ENCODE measurements at regions not wholly inside any gene's neighbourhood (a gene's known extent, or its start where the extent isn't known, plus 50 kb on each side); places are given as distances from the start of the nearest gene placed in this dataset.

DNA sequence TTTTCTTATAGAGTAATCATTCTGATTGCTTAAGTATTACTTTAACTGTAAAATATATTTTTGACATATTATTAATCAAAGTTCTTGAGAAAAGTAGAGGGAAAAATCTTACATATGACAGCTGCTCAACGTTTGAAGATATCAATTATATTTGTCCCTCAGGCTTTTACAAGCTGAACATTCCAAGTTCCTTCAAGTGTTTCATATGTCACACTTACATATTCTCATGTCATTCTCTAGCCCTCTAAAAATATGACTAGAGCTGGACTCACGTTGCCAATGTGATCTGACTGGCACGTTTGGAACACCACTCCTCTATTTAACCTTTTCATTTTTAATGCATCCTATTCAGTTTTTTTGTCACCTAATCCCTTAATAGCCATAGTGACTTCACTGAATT is 492.9 kb downstream of the PCDH18 start:
- DNase-seq: no peak

DNA sequence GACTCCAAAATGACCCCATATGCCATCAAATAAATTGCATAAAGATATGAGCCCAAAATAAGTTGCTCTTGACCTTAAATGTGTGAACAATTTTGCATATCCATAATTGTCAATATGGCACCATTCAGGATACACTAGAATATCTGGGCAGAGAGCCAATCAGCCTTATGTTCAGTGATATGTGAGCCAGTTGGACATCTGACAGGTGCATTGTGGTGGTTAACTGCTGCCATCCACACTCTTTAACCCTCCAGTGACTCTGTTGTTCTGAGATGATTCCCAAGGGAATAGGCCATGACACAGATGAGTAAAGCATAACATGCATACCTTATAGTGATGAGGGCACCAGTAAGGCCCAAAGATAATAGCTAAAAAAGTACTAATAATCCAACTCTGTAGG is 500.1 kb downstream of the PCDH18 start:
- DNase-seq: peak; percentile 88

DNA sequence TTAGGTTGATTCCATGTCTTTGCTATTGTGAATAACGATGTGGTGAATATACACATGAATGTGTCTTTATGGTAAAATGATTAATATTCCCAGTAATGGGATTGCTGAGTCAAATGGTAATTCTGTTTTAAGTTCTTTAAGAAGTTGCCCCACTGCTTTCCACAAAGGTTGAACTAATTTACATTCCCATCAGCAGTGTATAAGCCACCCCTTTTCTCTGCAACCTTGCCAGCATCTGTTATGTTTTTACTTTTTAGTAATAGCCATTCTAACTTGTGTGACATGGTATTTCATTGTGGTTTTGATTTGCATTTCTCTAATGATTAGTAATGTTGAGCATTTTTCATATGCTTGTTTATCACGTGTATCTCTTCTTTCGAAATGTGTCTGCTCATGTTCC is 503.3 kb downstream of the PCDH18 start:
- DNase-seq: no peak

DNA sequence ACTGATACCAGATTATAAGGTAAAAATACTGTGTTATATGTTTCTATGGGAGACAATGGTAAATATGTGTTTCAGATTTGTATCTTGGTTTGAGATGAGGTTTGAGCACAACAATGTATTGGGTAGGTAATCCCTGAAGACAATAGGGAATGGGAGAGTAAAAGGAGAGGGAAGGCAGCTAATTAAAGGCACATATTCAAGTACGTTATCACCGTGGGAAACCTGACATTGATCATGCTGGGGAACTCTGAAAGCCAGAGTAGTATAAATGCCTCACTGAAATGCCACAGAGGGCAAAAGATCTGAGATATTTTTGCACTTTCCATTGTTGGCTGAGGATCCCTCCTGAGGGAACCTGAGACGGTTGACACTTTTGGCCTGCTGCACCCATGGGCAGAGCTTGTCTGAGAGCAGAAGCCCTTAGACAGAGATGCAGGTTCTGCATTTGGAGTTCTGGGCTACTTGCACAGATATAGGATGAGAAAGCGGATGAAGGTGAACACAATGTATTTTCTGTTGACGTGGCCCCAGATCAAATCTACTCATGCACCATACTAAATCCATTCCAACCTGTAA is 506.7 kb downstream of the PCDH18 start:
- no peak for DNase-seq

DNA sequence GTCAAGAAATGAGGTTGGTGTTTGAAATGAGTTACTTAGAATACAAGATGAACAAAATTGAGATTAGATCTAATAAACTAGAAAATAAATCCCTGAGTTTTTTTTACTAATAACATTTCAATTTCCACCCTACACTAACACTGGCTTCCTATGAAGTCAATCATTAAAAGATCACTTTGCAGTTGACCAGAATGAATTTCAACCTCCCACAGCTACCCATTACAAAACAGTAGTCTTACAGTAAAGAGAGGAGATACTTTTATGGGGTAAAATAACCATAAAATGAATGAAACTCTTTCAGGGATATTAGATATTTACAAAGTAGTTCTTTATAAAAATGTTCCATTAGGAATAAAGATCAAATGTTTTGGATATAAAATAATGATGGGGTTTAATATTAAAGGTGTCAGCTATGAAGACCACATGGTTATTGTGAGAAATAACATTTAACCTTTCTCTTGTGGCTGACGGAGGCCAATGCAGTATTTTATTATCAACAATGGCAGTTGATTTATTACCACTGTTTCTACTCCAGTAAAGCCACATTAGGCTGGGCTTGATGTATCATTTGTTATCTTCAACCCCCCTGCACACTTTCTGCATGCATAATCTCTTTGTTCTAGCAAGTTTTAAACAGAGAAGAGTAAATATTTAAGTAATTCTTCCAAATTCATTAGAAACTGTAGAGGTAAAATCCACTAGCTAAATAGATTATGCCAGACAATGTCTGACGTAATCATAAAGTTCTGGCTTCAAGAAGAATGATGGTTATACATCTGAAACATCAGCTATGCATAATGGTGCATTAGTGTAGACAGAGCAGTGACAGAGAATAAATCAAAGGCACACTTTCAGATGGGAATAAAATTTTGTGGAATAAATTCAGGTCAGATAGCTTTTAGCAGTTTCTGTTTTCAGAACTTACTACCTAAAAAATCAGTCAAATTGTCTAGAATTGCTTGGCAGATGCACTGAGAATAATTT is 516.6 kb downstream of the PCDH18 start:
- no peak for DNase-seq

DNA sequence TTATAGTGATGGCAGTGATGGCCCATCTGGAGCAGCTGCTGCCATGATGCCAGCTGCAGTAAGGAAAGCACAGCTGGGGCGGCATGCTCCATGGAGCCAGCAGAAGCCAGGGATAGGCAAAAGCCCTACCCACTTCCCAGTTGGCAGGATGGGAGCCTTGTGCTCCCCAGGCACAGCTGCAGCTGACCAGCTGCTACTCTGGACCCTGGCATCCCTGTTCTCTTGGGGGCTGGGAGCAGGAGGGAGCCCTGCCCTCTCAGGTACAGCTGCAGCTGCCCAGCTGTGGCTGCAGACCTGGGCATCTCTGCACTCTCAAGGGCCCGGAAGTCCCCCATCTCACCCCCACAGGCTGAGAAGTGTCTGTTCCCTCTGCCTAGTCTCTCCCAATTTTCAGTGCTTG is 531.9 kb downstream of the PCDH18 start:
- no peak for DNase-seq

DNA sequence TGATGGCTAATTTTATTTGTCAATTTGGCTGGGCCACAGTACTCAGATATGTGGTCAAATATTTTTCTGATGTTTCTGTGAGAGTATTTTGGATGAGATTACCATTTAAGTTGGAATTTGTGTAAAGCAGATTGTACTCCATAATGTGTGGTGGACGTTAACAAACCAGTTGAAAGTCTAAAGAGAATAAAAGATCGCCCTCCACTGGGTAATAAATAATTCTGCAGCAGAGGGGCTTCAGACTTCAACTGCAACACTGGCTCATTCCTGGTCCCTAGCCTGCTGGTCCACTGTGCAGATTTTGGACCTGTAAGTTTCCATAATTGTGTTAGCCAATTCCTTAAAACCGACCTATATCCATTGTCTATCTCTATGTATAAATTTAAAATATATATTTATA is 540.3 kb downstream of the PCDH18 start:
- DNase-seq: no peak

DNA sequence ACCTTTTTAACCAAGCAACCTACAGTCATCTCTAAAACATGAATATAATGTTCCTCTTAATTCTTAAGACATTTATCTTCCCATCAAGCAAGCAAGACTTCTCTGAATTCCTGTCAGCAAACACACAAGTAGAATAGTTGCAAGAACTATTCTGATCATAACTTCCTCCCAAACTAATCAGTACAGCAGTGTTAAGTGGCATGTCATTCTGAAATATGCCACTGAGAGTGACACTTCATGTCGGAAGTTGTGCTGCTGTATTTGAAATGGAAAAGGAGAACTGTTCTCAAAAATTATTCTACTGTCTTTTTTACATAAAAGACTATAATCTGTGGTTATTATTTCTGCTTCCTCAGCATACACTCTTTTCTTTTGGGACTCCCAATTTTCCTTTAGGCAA is 546.6 kb downstream of the PCDH18 start:
- no peak for DNase-seq

DNA sequence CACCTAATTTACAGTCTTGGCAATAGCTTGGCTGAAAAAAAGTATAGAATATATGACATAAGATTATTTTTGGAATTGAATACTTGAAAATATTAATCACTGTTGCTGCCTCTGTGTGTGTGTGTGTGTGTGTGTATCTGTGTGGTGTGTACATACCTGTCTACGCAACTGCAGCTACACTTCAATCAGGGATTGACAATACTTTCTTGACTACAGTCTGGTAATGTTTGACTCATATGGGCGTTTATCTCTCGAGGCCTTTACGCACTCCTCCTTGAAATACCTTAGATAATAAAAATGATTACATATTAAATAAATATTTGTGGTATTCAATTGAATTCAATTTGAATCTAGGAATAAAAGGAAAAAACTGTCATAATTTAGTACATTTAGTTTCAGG is 565.2 kb downstream of the PCDH18 start:
- DNase-seq: no peak

DNA sequence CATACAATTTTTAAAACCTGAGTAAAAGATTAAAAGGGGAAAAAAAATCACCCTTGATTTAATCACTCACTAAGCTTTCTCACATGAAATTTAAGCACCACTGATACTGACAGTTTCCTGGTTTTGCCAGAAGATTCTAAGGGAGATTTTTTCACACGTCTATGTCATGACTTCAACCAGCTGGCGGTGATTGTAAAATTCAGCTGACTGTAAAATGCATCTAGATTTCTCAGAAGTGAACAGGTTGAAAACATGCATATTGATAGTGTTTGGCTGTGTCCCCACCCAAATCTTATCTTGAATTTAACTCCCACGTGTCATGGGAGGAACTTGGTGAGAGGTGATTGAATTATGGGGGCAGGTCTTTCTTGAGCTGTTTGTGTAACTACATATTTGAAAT is 566.8 kb downstream of the PCDH18 start:
- DNase-seq: no peak

DNA sequence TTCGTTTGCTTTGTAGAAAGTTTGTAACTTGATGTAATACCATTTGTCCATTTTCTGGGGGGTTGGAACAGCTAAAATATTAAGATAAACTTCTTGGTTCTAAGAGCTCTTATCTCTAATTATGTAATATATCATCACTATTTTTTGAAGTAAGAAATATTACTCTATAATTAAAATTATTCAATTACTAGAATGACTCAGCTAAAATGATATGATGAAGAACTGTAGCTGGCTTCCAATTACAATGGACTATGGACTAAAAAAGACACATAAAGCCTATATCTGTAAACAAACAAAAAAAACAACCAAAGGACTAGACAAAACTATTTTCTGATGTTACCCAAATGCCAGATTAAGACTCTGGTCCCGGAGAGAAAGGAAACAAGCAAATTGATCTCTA is 569.4 kb downstream of the PCDH18 start:
- no peak for DNase-seq

DNA sequence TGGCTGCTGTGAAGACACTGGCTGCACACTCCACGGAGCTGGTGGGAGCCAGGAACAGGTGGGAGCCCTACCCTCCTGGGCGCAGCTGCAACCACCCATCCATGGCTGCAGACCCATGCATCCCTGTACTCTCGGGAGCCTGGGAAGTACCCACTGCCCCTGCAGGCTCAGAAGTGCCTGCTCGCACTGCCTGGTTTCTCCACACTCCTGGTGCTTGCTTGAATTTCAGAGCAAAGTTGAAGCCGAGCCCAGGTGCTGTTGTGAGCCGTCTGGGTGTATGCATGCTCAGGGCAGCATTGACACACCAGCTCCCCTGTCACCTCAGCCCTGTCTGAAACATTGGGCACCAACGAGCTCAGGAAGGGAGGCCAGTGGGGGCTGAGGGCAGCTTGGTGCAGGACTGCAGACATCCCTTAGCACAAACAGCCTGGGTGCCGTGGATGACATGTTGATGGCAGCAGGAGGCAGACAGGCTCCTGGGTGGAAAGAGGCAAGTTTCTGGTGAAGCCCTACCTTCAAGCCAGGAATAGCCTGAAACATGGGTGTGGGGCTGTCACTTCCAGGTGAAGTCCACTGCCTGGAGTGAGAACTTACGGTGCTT is 585.9 kb downstream of the PCDH18 start:
- DNase-seq: no peak

DNA sequence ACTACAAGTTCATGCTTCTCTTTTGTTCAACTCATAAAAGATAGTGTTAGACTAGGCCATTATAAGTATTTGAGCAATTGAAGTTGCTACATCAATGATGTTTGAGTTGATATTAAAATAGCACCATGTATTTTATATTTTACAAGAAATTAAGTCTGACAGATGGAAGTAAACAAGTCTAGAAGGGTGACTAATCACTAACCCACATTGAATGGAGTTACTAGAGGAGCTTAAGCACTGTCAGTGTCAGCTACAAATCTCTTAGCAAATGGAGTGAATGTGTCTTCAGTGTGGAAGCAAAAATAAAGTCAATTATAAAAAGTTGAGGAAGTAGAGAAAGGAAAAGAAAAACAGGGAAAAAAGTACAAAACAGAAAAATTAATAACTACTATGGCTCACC is 592.5 kb downstream of the PCDH18 start:
- no peak for DNase-seq

DNA sequence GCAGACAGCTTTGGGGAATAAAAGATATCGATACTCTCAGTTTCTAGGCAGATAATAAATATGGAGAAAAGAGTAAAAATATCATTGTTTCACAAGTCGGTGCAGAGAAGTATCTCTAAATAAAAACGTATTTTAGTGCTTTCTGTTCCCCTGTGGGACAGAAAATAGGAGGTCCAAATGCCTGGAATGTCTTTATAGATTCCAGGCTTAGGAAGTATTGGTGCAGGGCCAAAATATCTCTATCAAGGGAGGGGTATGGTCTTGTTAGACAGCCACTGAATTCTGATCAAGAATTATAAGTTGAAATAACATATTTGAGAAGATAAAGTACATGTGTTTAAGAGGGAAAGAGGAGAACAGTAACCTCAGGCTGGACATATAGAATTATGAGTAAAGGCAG is 596.4 kb downstream of the PCDH18 start:
- DNase-seq: no peak

DNA sequence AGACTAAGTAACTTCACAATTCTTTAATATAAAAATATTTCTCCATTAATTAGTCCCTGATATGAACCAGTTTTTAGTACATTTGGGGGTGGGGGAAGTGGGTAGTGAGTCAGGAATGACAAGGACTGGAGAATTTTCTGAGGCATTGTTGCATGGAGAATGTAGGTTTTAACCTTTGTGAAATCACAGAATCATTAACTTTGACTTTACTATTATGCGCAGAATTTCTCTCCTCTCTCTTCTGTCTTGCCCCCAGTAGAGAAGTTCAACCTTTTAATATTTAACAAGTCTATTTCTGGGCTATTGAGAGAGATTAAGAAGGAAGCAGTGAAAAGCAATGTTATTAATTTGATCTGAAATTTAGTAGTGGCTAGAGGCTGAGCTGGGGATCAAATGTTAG is 597.0 kb downstream of the PCDH18 start:
- no peak for DNase-seq

DNA sequence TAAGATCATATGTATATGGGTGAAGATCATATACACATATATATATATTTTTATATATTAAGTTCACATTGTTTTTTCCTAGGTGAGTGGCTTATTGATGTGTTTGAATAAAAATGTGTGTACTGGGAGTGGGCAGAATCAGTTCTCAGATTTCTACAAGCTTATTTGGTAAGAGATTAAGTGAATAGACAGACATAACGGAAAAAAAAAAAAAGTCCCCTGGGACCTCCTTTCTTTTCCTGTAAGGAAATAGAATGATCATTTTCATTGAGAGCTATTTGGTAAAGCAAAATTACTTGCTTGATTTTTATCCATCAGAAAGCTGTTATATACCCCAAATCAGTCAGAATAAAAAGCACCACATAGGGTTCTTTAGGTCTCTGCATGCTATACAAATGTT is 597.7 kb downstream of the PCDH18 start:
- DNase-seq: no peak

DNA sequence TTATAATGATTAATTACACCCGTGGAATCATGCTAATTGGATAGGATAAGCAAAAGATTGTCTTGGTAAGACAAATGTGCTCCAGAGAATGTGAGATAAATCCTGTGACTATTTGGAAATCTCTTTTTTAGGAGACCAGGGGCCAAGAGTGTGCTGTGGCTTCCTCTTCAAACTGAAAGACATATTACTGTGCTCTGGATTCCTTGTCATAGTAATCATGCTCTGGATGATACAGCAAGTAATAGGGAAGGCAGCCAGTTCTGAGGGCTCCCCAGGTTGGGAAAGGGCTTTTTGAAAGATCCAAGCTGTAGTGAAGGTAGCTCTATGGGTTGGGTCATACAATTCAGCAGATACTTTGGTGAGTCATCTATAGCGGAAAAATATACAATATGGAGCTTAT is 600.5 kb downstream of the PCDH18 start:
- DNase-seq: no peak

DNA sequence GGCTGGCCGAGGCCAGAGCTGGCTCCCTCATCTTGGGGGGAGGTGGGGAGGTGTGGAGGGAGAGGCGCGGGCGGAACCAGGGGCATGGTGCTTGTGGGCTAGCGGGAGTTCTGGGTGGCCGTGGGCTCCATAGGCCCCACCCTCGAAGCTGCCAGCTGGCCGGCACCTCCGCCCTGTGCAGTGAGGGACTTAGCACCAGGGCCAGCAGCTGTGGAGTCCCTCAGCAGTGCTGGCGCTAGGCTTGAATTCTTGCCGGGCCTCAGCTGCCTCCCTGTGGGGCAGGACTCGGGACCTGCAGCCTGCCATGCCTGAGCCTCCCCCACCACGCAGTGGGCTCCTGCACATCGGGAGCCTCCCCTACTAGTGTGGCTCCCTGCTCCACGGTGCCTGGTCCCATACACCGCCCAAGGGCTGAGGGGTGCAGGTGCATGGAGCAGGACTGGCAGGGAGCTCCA is 603.3 kb downstream of the PCDH18 start:
- no peak for DNase-seq

DNA sequence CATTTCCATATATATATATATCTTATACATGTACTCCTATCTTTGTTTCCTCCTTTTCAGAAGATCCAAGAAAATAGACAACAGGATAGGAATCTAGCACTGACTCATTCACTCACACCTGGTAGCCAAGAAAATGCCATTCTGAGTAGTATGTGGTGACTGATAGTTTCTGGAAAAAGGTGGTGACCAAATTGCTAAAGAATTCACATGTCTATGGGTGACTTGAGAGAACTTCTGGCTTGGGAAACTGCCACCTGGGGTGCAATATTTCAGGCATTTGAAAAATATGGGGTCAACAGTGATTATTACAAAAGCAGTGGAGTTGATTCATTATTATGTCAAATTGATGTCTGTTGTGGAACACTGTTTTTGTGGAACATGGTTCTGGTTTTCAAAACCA is 605.1 kb downstream of the PCDH18 start:
- DNase-seq: no peak

DNA sequence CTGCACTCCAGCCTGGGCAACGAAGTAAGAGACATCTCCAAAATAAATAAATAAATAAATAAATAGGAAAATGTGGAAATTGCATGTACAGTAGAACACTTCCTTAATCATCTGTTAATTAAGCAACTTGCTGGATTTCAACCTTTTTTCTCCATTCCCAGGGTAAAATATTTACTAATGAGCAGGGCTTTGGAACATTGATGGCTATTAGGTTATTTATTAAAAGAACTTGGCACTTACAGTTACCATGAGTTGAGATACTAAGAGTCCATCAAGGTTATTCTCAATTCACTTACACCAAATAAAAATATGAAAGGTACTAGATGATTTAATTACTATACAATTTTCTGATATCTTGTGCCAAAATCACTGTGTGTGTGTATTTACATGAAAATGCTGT is 607.1 kb downstream of the PCDH18 start:
- no peak for DNase-seq

DNA sequence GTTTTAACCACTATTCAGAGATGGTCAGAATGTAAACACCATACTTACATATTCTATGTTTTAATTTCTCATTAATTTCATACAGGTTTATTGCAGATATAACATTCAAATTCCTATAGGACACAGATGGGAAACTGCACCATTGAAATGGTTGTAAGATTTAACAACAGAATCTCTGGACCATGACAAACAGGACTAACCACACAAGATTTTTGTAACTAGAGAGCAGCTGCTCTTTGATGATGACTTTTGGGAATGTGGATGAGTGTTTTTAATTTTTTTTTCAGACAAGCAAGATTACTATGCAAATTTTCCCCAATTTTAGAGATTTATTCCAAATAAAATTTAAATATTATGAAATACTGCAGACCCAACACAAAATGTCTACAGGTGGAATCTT is 610.2 kb downstream of the PCDH18 start:
- no peak for DNase-seq

DNA sequence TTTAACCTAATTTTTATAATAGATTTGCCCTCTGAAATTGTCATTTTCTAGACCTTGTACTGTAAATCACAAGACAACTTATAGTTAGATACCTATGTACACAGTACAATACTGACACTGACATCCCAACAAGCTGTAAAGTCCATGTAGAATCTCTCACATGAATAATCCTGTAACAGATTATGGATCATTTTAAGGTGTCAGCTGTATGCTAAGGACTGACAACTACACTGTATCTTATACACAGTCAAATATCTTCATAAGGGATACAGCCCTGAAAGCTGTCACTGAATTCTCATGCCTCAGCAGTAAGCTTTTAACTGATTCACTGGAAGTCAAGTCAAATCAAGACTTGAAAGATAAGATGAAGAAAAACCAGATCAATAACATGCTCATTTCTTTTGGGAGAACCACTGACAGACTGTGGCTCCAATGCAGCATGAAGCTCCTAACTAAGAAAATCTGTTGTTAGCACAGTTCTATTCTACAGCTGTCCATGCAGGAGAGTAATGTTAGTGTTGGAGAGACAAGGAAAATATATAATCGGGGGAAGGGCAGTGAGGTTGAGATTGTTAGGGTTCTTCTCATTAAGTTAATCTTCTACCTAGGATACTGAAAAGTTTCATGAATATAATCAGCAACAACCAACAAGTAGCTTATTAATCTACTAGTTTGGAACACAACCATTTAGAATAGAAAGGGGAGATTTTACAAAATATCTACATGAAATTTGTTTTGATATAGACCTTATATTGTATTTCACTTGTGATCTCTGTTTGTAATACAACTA is 612.0 kb downstream of the PCDH18 start:
- DNase-seq: no peak

DNA sequence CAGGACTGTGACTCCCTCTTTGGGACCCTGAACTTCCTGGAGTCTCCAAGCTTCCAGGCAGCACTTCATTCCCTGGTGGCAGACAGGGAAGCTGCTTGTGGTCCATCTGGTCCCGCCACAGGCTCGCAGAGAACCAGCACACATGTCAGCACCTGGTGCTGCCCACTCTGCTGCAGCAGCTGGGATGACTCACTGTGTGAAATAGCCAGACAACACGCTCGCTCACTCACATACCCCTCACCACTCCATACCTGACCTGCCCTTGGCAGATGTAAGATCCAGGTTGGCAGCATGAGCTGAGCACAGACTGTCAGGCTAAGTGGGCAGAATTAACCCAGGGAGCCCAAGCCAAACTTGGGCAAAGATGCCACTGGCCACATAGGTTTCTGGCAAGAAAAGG is 613.5 kb downstream of the PCDH18 start:
- no peak for DNase-seq
